PC-3 (cell line): ENCODE measurements at regions not wholly inside any gene's neighbourhood (a gene's known extent, or its start where the extent isn't known, plus 50 kb on each side); places are given as distances from the start of the nearest gene placed in this dataset.
"Not testable (repeated sequence)": the region's sequence is repeated elsewhere in the genome, so short reads cannot be mapped to it uniquely, and the experiment has no call there.

ENCODE experiments used
- EZH2 ChIP-seq: fragments of 300-600 bp; sonication (generic); IDR thresholded peaks from one replicate; pipeline ENCODE4 v1.6.1; 2017; ENCODE audit warnings: antibody characterized with exemption, mild to moderate bottlenecking, low read length; ENCODE audit not compliant: unreplicated experiment
- EZH2phosphoT487 ChIP-seq: fragments of 300-600 bp; sonication (generic); IDR thresholded peaks from 2 replicates; pipeline ENCODE4 v1.6.1; 2018; ENCODE audit warnings: mild to moderate bottlenecking, antibody characterized with exemption, low read length, borderline replicate concordance
- TF ChIP-seq, protein P1 (sequence below): fragments of 300-600 bp; sonication (generic); conservative IDR thresholded peaks from 2 replicates; pipeline ENCODE4 v1.5.1; 2017; ENCODE audit warnings: antibody characterized with exemption, low read depth, mild to moderate bottlenecking, low read length

DNA sequence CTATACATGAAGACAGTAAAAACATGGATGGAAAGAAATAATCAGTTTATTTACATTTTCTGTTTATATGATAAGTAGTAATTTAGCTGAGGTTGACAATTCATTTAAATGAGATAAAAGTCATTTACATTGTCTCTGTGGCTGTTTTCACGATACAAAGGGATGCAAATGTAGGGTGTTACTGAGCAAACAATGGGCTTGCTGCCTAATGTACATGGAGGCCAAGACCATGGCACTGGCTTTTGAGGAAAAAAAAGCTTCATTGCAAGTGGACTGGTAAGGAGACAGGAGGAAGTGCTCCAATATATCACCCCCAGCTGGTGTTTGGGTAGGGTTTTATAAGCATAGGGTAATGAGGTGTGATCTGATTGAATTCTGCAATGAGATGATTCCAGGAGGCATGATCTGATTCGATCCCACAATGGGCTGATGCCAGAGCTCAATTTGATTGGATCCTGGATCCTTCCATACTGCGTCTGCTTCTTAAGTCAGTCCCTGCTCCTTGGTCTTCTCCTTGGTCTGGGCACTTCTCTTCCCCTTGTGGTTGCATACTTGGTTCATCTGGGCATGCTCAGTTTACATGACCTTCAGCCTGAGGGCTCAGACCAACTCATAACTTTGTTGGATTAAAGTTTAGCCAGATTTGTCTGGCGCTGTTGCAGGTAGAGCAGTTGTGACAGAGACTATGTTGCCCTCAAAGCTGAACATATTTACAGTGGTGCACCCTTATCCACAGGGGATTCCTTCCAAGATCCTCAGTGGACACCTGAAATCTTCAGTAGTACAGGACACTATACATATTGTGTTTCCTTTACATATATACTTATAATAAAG is 181.2 kb downstream of the SPATA31A6 start:
- TF ChIP-seq, protein P1, sequence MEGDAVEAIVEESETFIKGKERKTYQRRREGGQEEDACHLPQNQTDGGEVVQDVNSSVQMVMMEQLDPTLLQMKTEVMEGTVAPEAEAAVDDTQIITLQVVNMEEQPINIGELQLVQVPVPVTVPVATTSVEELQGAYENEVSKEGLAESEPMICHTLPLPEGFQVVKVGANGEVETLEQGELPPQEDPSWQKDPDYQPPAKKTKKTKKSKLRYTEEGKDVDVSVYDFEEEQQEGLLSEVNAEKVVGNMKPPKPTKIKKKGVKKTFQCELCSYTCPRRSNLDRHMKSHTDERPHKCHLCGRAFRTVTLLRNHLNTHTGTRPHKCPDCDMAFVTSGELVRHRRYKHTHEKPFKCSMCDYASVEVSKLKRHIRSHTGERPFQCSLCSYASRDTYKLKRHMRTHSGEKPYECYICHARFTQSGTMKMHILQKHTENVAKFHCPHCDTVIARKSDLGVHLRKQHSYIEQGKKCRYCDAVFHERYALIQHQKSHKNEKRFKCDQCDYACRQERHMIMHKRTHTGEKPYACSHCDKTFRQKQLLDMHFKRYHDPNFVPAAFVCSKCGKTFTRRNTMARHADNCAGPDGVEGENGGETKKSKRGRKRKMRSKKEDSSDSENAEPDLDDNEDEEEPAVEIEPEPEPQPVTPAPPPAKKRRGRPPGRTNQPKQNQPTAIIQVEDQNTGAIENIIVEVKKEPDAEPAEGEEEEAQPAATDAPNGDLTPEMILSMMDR: not testable (repeated sequence)
- TF ChIP-seq EZH2, EZH2phosphoT487: not testable (repeated sequence)
